ENCODE measurements at regions not wholly inside any gene's neighbourhood (a gene's known extent, or its start where the extent isn't known, plus 50 kb on each side); places are given as distances from the start of the nearest gene placed in this dataset.

GRCh38 chr13:39960191-39960590, 304.7 kb downstream of the COG6 start:
- no TSS peak for BruUV-seq (replicated peaks)
- ATAC-seq, result no peak
- no peak for FAIRE-seq

More at GRCh38 chr13:39960191-39960590, 304.7 kb downstream of the COG6 start:
- no peak for DNase-seq (ENCODE audit: extremely low read depth in 1 of 4, low spot score in 3 of 4)
- POLR2A ChIA-PET, result no interaction called here
- Histone ChIP-seq H3K27ac (ENCODE audit: extremely low read depth, low read depth, low read length) (no peak overlapping the region), H3K4me1 (replicated peaks in 1 of 2; ENCODE audit: control insufficient read depth in 2 of 2, insufficient read depth in 2 of 2, low read length in 2 of 2) (no peaks in the 10 kb centered on the region), H3K36me3 (ENCODE audit: control insufficient read depth, insufficient read depth, low read length) (no peaks in the 10 kb centered on the region), H3K9me1 (ENCODE audit: control insufficient read depth, insufficient read depth, low read length) (no peaks in the 10 kb centered on the region), H3K9me3 (replicated peaks; ENCODE audit: control insufficient read depth, insufficient read depth, low read depth, low read length) (no peaks in the 10 kb centered on the region), H3K27me3 (ENCODE audit: control insufficient read depth in 2 of 2, insufficient read depth in 2 of 2, low read length in 2 of 2) (no peaks in the 10 kb centered on the region), H4K20me1 (replicated peaks; ENCODE audit: control insufficient read depth, insufficient read depth, low read length) (no peaks in the 10 kb centered on the region), H3K4me3 (no peak overlapping the region), H3K79me2 (ENCODE audit: control insufficient read depth, insufficient read depth, low read length) (no peaks in the 10 kb centered on the region), H2AFZ (ENCODE audit: low read depth, low read length) (no peak overlapping the region), H3K9ac (ENCODE audit: insufficient read depth in 1 of 2, low read depth in 2 of 2, low read length in 2 of 2) (no peak overlapping the region), H3K4me2 (ENCODE audit: insufficient read depth, low read length) (no peak overlapping the region)
- TF ChIP-seq MXI1 (IDR thresholded peaks at IDR 0.05; ENCODE audit: low read depth, low read length) (no peak), CREBBP (IDR thresholded peaks at IDR 0.05; ENCODE audit: low read depth, low read length) (no peak), ELF2 (CRISPR knock-in tag; IDR thresholded peaks at IDR 0.05) (no peak), FUS (optimal IDR thresholded peaks at IDR 0.05; ENCODE audit: low read depth, low read length) (no peak), JUNB (CRISPR knock-in tag; conservative IDR thresholded peaks at IDR 0.05) (no peak), ZBTB40 (IDR thresholded peaks at IDR 0.05) (no peak), ZBTB40 (CRISPR knock-in tag; IDR thresholded peaks at IDR 0.05) (no peak), HNRNPH1 (optimal IDR thresholded peaks at IDR 0.05; ENCODE audit: low read depth, low read length) (no peak), MYNN (IDR thresholded peaks at IDR 0.05) (no peak), MYNN (CRISPR knock-in tag; IDR thresholded peaks at IDR 0.05) (no peak), KLF10 (CRISPR knock-in tag; IDR thresholded peaks at IDR 0.05) (no peak), ATF2 (CRISPR knock-in tag; IDR thresholded peaks at IDR 0.05) (no peak), PATZ1 (CRISPR knock-in tag; IDR thresholded peaks at IDR 0.05; ENCODE audit: borderline replicate concordance) (no peak)
- in situ Hi-C loops (cut with MboI) (no loop called here), intact Hi-C loops (cut with micrococcal nuclease) (no loop called here)
- CTCF ChIA-PET (ENCODE audit: low intra/inter-chr PET ratio), result no interaction called here
- 0% methylated on average over 3 of the region's 3 CpGs for WGBS (ENCODE audit: insufficient coverage, low coverage, missing lambda C conversion rate)
